ENCODE measurements at regions not wholly inside any gene's neighbourhood (a gene's known extent, or its start where the extent isn't known, plus 50 kb on each side); places are given as distances from the start of the nearest gene placed in this dataset.
"Not testable (repeated sequence)": the region's sequence is repeated elsewhere in the genome, so short reads cannot be mapped to it uniquely, and the experiment has no call there.

DNA sequence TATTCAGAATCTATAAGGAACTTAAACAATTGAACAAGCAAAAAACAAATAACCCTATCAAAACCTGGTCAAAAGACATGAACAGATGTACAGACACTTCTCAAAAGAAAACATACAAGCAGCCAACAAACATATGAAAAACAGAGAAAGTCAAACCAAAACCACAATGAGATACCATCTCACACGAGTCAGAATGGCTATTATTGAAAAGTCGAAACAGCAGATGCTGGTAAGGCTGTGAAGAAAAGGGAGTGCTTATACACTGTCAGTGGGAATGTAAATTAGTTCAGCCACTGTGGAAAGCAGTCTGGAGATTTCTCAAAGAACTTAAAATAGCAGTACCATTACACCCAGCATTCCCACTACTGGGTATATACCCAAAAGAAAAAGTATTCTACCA, 520.1 kb downstream of the LTN1 start:
- TF ChIP-seq, protein P1, sequence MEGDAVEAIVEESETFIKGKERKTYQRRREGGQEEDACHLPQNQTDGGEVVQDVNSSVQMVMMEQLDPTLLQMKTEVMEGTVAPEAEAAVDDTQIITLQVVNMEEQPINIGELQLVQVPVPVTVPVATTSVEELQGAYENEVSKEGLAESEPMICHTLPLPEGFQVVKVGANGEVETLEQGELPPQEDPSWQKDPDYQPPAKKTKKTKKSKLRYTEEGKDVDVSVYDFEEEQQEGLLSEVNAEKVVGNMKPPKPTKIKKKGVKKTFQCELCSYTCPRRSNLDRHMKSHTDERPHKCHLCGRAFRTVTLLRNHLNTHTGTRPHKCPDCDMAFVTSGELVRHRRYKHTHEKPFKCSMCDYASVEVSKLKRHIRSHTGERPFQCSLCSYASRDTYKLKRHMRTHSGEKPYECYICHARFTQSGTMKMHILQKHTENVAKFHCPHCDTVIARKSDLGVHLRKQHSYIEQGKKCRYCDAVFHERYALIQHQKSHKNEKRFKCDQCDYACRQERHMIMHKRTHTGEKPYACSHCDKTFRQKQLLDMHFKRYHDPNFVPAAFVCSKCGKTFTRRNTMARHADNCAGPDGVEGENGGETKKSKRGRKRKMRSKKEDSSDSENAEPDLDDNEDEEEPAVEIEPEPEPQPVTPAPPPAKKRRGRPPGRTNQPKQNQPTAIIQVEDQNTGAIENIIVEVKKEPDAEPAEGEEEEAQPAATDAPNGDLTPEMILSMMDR (IDR thresholded peaks at IDR 0.05): not testable (repeated sequence)
- not testable (repeated sequence) for TF ChIP-seq POLR2A, POLR2AphosphoS5 (IDR thresholded peaks at IDR 0.05)
